Neuronal stem cell (in vitro differentiated cells): ENCODE measurements at regions not wholly inside any gene's neighbourhood (a gene's known extent, or its start where the extent isn't known, plus 50 kb on each side); places are given as distances from the start of the nearest gene placed in this dataset.

Experiments
- DNase-seq: peaks from one replicate; pipeline ENCODE4 v3.0.0-alpha.2; 2013; ENCODE audit warnings: low spot score
- H2AFZ ChIP-seq: one replicate; pipeline ENCODE4 v1.6.1; 2013; ENCODE audit warnings: mild to moderate bottlenecking, low read length, inconsistent platforms
- H2AK5ac ChIP-seq: 2 replicates; pipeline ENCODE4 v1.6.1; 2013; ENCODE audit warnings: low read depth, mild to moderate bottlenecking, inconsistent platforms, low read length, moderate library complexity, mixed read lengths
- H2BK120ac ChIP-seq: 2 replicates; pipeline ENCODE4 v1.6.1; 2013; ENCODE audit warnings: low read depth, mild to moderate bottlenecking, inconsistent platforms, low read length, moderate library complexity, mixed read lengths
- H2BK12ac ChIP-seq: one replicate; pipeline ENCODE4 v1.6.1; 2013; ENCODE audit warnings: low read length, inconsistent platforms
- H2BK15ac ChIP-seq: 2 replicates; pipeline ENCODE4 v1.6.1; 2013; ENCODE audit warnings: mild to moderate bottlenecking, low read length, inconsistent platforms, mixed read lengths
- H2BK5ac ChIP-seq: one replicate; pipeline ENCODE4 v1.6.1; 2013; ENCODE audit warnings: inconsistent platforms, mild to moderate bottlenecking, low read length, moderate library complexity
- H3K14ac ChIP-seq: one replicate; pipeline ENCODE4 v1.6.1; 2013; ENCODE audit warnings: low read length, inconsistent platforms
- H3K18ac ChIP-seq: 2 replicates; pipeline ENCODE4 v1.6.1; 2013; ENCODE audit warnings: low read length, inconsistent platforms
- H3K23ac ChIP-seq: 2 replicates; pipeline ENCODE4 v1.6.1; 2013; ENCODE audit warnings: low read depth, mild to moderate bottlenecking, mixed read lengths, low read length, inconsistent platforms; ENCODE audit not compliant: poor library complexity
- H3K27ac ChIP-seq: replicated peaks from 3 replicates; pipeline ENCODE4 v1.5.1; 2013; ENCODE audit warnings: low read length, inconsistent platforms
- H3K27me3 ChIP-seq, 3 experiments: 2 replicates each; pipeline ENCODE4 v1.6.1; 2013; ENCODE audit warnings: low read length in 3 of 3, mild to moderate bottlenecking in 2 of 3, inconsistent platforms in 1 of 3, low read depth in 1 of 3, mixed read lengths in 1 of 3, moderate library complexity in 1 of 3; ENCODE audit not compliant: control insufficient read depth in 3 of 3, insufficient read depth in 3 of 3
- H3K36me3 ChIP-seq, 2 donors: replicated peaks in 1 of 2; 2 replicates each; pipeline ENCODE4 v1.6.1; 2013; ENCODE audit warnings: low read length in 2 of 2; ENCODE audit not compliant: control insufficient read depth in 2 of 2, insufficient read depth in 2 of 2
- H3K4ac ChIP-seq: 2 replicates; pipeline ENCODE4 v1.6.1; 2013; ENCODE audit warnings: inconsistent platforms, mild to moderate bottlenecking, low read length, moderate library complexity
- H3K4me1 ChIP-seq, 2 donors: 1 replicate in 1 of 2; 2 replicates in 1 of 2; pipeline ENCODE4 v1.6.1; 2013; ENCODE audit warnings: low read length in 2 of 2, low read depth in 1 of 2; ENCODE audit not compliant: control insufficient read depth in 2 of 2, insufficient read depth in 1 of 2
- H3K4me2 ChIP-seq: one replicate; pipeline ENCODE4 v1.6.1; 2013; ENCODE audit warnings: mild to moderate bottlenecking, low read length, inconsistent platforms; ENCODE audit not compliant: insufficient read depth, poor library complexity, severe bottlenecking
- H3K4me3 ChIP-seq, 2 donors: 2 replicates each; pipeline ENCODE4 v1.5.1; 2013; ENCODE audit warnings: low read length in 2 of 2, mild to moderate bottlenecking in 2 of 2, inconsistent platforms in 1 of 2, moderate library complexity in 1 of 2
- H3K79me1 ChIP-seq: one replicate; pipeline ENCODE4 v1.6.1; 2013; ENCODE audit warnings: low read depth, mild to moderate bottlenecking, inconsistent platforms, low read length, moderate library complexity
- H3K9ac ChIP-seq: one replicate; pipeline ENCODE4 v1.6.1; 2013; ENCODE audit warnings: mild to moderate bottlenecking, low read depth, low read length, inconsistent platforms; ENCODE audit not compliant: poor library complexity
- H3K9me3 ChIP-seq, 2 donors: replicated peaks in 1 of 2; 2 replicates each; pipeline versions ENCODE3 to v1.6.1; 2013; ENCODE audit warnings: low read length in 2 of 2, mild to moderate bottlenecking in 2 of 2, inconsistent platforms in 1 of 2, low read depth in 1 of 2, mixed read lengths in 1 of 2, moderate library complexity in 1 of 2; ENCODE audit not compliant: control insufficient read depth in 2 of 2, insufficient read depth in 1 of 2
- H4K8ac ChIP-seq: one replicate; pipeline ENCODE4 v1.6.1; 2013; ENCODE audit warnings: low read depth, mild to moderate bottlenecking, inconsistent platforms, low read length, moderate library complexity
- H4K91ac ChIP-seq: one replicate; pipeline ENCODE4 v1.6.1; 2013; ENCODE audit warnings: low read length, low read depth, mild to moderate bottlenecking, inconsistent platforms; ENCODE audit not compliant: poor library complexity
- WGBS, 2 donors: extraction: QIAGEN DNeasy Blood & Tissue Kit; methylation state at CpG; one replicate each; pipeline ENCODE4 v1.1.7; 2013; ENCODE audit warnings: missing lambda C conversion rate in 2 of 2, mixed read lengths in 1 of 2; ENCODE audit not compliant: insufficient read length in 2 of 2, insufficient replicate concordance in 1 of 2; ENCODE audit errors: extremely low coverage in 2 of 2; 5-methylcytosine and 5-hydroxymethylcytosine counted together

DNA sequence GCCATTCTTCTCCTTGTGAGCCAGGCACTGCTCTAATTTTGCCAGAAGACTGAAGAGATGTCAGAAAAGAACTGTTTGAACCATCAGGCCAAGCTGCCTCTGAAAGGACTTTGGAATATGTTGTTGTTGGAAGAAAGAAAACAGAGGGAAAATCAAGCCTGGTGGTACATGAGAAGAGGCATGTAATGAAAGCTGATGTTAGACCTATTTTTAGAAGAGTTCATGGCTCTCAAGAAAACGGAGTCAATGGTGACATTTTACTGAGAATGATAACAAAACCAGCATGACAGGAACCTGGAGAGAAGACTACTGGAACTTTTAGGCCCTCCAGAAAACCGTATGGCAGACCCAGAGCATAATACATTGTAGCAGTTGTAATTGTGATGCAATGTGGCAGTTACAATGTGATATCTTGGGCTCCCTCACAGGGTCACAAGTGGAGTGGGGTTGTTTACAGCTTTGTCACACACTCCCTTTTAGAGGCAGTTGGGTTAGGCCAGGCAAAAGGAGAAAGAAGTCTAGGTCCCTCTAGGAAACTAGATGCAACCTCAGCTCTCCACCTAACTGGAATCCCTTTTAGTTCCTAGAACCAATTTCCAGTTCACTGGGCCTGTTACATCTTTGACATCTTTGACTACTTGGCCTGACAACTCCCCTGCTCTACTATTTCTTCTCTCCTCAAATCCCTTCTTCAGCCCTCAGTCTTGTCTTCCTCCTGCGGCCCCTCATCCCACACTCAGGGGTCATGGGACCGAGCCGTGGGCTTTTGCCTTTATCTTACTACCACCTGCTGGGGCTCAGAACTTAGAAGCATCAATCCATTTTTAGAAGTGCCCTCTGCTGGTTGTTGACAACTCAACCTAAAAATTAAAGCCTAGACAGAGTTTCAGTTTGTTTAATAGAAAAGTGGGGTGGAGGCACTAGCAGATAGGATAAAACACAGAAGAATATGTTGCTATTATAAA, 61.2 kb upstream of the JAK2 start:
- no peak overlapping the region for H3K18ac ChIP-seq
- no peak overlapping the region for H3K4me2 ChIP-seq
- no peak overlapping the region for H2BK5ac ChIP-seq
- H3K9ac ChIP-seq, result no peak overlapping the region
- no peak overlapping the region for H4K91ac ChIP-seq
- no peak overlapping the region for H2AFZ ChIP-seq
- no peak overlapping the region for H3K4ac ChIP-seq
- no peak overlapping the region for H4K8ac ChIP-seq
- no peaks in the 10 kb centered on the region for H3K36me3 ChIP-seq
- no peak overlapping the region for H3K23ac ChIP-seq
- H3K27me3 ChIP-seq, result no peaks in the 10 kb centered on the region
- no peak overlapping the region for H3K4me3 ChIP-seq
- no peak overlapping the region for H2AK5ac ChIP-seq
- H2BK12ac ChIP-seq, result no peak overlapping the region
- H3K14ac ChIP-seq, result no peak overlapping the region
- WGBS, 2 donors, result no CpG with 5 or more reads among the region's 5 CpGs
- peaks cover 0 to 12% of the 10 kb centered on the region in 2 donors for H3K9me3 ChIP-seq
- no peaks in the 10 kb centered on the region for H3K79me1 ChIP-seq
- no peak overlapping the region for H2BK15ac ChIP-seq
- H2BK120ac ChIP-seq, result no peak overlapping the region
- H3K4me1 ChIP-seq, result no peaks in the 10 kb centered on the region
- DNase-seq, result no peak
- H3K27ac ChIP-seq, result no peak overlapping the region

DNA sequence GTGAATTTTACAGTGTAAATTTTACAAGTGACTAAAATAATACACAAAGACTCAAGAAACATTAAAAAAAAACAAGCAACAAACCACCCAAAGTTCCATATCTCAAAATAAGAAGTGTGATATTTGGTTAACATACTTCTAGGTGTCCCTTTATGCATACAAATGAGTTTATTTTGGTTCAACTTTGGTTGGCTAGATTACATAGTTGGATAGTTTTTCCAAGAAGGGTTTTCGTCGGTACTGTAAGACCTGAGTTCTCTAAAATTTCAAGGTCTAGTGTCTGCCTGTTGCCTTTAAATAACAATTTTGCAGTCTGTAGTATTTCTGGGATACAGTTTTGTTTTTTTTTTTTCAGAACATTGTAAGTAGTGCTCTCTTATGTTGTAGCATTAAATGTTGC, 58.8 kb upstream of the JAK2 start:
- Histone ChIP-seq H3K9ac (no peak overlapping the region), H3K27me3 (no peaks in the 10 kb centered on the region), H3K9me3 (peaks cover 0 to 5% of the 10 kb centered on the region in 2 donors), H3K4me1 (no peaks in the 10 kb centered on the region), H2BK12ac (no peak overlapping the region), H3K4me2 (no peak overlapping the region), H3K14ac (no peak overlapping the region), H4K8ac (no peak overlapping the region), H2AFZ (no peak overlapping the region), H3K4me3 (no peak overlapping the region), H2BK5ac (no peak overlapping the region), H2BK120ac (no peak overlapping the region), H3K79me1 (no peaks in the 10 kb centered on the region), H2BK15ac (no peak overlapping the region), H3K23ac (no peak overlapping the region), H3K4ac (no peak overlapping the region), H3K27ac (no peak overlapping the region), H3K18ac (no peak overlapping the region), H2AK5ac (no peak overlapping the region), H4K91ac (no peak overlapping the region), H3K36me3 (no peaks in the 10 kb centered on the region)
- WGBS, 2 donors, result no CpG with 5 or more reads among the region's 2 CpGs
- DNase-seq, result no peak

DNA sequence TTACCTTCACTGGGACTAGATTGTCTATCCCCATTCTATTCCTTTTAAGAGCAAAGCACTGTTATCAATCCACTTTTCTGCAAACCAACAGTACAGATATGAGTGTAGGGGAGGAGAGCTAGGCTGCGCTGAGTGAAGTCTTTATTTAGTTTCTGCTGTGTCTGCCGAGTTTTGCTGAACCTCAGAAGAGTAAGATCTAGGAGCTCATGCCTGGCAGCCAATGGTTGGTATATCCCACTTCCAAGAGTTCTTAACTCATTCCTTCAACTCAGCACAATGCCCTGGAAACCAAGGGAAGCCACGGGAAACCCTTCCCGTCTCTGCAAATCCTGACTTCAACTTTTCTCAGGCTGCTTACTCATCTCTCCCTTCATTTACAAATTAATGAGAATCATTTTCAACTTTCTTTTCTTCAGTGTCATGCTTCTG, 58.0 kb upstream of the JAK2 start:
- Histone ChIP-seq H3K14ac (no peak overlapping the region), H3K4me3 (no peak overlapping the region), H3K4me2 (no peak overlapping the region), H4K91ac (no peak overlapping the region), H4K8ac (no peak overlapping the region), H2BK120ac (no peak overlapping the region), H3K27ac (no peak overlapping the region), H2AK5ac (no peak overlapping the region), H2BK15ac (no peak overlapping the region), H3K9me3 (no peaks in the 10 kb centered on the region), H3K27me3 (no peaks in the 10 kb centered on the region), H3K4me1 (no peaks in the 10 kb centered on the region), H3K18ac (no peak overlapping the region), H3K23ac (no peak overlapping the region), H3K4ac (no peak overlapping the region), H3K36me3 (no peaks in the 10 kb centered on the region), H3K9ac (no peak overlapping the region), H2BK12ac (no peak overlapping the region), H3K79me1 (no peaks in the 10 kb centered on the region), H2AFZ (peak overlapping the region; percentile 36), H2BK5ac (no peak overlapping the region)
- DNase-seq, result no peak
- WGBS, 2 donors, result no CpG with 5 or more reads among the region's 4 CpGs

DNA sequence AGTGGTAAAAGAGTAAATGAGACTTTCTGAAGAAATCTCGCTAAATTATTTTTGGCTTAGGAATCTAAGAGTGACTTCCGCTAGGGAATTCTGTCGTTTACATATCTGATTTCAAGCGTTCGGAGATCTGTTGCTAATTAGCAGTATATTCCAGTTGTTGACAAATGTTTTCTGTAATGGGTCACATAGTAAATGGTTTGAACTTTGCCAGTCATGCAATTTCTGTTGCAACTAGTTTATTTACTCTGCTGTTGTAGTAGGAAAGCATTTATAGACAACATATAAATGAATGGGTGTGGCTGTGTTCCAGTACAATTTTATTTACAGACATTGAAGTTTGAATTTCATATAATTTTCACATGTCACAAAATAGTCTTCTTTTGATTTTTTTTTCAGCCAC, 57.4 kb upstream of the JAK2 start:
- Histone ChIP-seq H3K23ac (no peak overlapping the region), H2BK5ac (no peak overlapping the region), H3K4ac (no peak overlapping the region), H3K4me3 (no peak overlapping the region), H4K91ac (no peak overlapping the region), H4K8ac (no peak overlapping the region), H2BK15ac (no peak overlapping the region), H3K36me3 (no peaks in the 10 kb centered on the region), H3K4me1 (no peaks in the 10 kb centered on the region), H3K79me1 (no peaks in the 10 kb centered on the region), H3K9ac (no peak overlapping the region), H3K18ac (no peak overlapping the region), H3K14ac (no peak overlapping the region), H2AK5ac (no peak overlapping the region), H2AFZ (no peak overlapping the region), H3K9me3 (no peaks in the 10 kb centered on the region), H2BK120ac (no peak overlapping the region), H3K4me2 (no peak overlapping the region), H3K27ac (no peak overlapping the region), H2BK12ac (no peak overlapping the region), H3K27me3 (no peaks in the 10 kb centered on the region)
- no peak for DNase-seq
- no CpG with 5 or more reads among the region's 5 CpGs for WGBS, 2 donors
